PFSK-1 (cell line): ENCODE measurements at regions not wholly inside any gene's neighbourhood (a gene's known extent, or its start where the extent isn't known, plus 50 kb on each side); places are given as distances from the start of the nearest gene placed in this dataset.

Experiments
- FOXP2 ChIP-seq: optimal IDR thresholded peaks from 2 replicates; pipeline ENCODE3; 2011; ENCODE audit warnings: borderline replicate concordance, control low read depth, inconsistent platforms; ENCODE audit not compliant: insufficient read depth; ENCODE audit errors: extremely low read length, extremely low read depth
- POLR2AphosphoS5 ChIP-seq: IDR thresholded peaks from 2 replicates; pipeline ENCODE4 v1.6.1; 2012; ENCODE audit warnings: low read depth, mild to moderate bottlenecking, control low read depth, low read length, moderate library complexity
- SIN3A ChIP-seq: IDR thresholded peaks from 2 replicates; pipeline ENCODE4 v1.6.1; 2012; ENCODE audit warnings: mild to moderate bottlenecking, low read length, moderate library complexity, borderline replicate concordance; ENCODE audit not compliant: insufficient read depth
- TAF1 ChIP-seq: IDR thresholded peaks from 2 replicates; pipeline ENCODE4 v1.6.1; 2012; ENCODE audit warnings: low read length, control low read depth, borderline replicate concordance; ENCODE audit not compliant: insufficient read depth
- TF ChIP-seq, protein P1 (sequence below), 2 experiments: IDR thresholded peaks; 2 replicates each; pipeline versions ENCODE4 v1.6.1 to v1.8.0; 2011 to 2012; ENCODE audit warnings: low read depth in 2 of 2, low read length in 2 of 2, control low read depth in 1 of 2, inconsistent platforms in 1 of 2, mild to moderate bottlenecking in 1 of 2, moderate library complexity in 1 of 2; ENCODE audit not compliant: insufficient read depth in 1 of 2

DNA sequence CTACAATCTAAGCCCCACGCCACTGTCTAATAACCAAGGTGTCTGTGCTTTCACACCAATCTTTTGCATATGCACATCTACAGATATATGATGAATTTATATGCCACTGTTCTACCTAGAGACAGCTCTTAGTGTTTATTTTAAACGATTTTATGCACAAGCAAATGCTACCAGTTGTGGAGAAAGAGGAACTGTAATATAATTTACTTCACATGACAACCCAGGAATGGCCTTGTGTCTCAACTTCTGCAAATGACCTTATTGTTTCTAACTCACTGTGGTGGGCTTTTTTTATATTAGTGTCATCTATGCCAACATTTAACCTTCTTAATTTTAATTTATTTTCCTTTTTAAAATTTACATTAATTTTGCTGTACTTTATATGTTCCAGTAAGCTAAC is 531.1 kb upstream of the TLE4 start:
- TF ChIP-seq SIN3A = no peak
- no peak for TF ChIP-seq POLR2AphosphoS5
- TF ChIP-seq, protein P1, sequence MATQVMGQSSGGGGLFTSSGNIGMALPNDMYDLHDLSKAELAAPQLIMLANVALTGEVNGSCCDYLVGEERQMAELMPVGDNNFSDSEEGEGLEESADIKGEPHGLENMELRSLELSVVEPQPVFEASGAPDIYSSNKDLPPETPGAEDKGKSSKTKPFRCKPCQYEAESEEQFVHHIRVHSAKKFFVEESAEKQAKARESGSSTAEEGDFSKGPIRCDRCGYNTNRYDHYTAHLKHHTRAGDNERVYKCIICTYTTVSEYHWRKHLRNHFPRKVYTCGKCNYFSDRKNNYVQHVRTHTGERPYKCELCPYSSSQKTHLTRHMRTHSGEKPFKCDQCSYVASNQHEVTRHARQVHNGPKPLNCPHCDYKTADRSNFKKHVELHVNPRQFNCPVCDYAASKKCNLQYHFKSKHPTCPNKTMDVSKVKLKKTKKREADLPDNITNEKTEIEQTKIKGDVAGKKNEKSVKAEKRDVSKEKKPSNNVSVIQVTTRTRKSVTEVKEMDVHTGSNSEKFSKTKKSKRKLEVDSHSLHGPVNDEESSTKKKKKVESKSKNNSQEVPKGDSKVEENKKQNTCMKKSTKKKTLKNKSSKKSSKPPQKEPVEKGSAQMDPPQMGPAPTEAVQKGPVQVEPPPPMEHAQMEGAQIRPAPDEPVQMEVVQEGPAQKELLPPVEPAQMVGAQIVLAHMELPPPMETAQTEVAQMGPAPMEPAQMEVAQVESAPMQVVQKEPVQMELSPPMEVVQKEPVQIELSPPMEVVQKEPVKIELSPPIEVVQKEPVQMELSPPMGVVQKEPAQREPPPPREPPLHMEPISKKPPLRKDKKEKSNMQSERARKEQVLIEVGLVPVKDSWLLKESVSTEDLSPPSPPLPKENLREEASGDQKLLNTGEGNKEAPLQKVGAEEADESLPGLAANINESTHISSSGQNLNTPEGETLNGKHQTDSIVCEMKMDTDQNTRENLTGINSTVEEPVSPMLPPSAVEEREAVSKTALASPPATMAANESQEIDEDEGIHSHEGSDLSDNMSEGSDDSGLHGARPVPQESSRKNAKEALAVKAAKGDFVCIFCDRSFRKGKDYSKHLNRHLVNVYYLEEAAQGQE (IDR thresholded peaks at IDR 0.05; ENCODE audit: insufficient read depth in 1 of 2, low read depth in 2 of 2, low read length in 2 of 2) = no peak
- TF ChIP-seq FOXP2 = no peak
- no peak for TF ChIP-seq TAF1

- TF ChIP-seq, protein P1 (IDR thresholded peaks at IDR 0.05; ENCODE audit: insufficient read depth in 1 of 2, low read depth in 2 of 2, low read length in 2 of 2) = no peak
- TF ChIP-seq SIN3A (no peak), TAF1 (no peak), POLR2AphosphoS5 (no peak), FOXP2 (no peak)
Measured at GRCh38 chr9:79041266-79041665, 530.5 kb upstream of the TLE4 start.

- TF ChIP-seq, protein P1 (IDR thresholded peaks at IDR 0.05; ENCODE audit: insufficient read depth in 1 of 2, low read depth in 2 of 2, low read length in 2 of 2) = no peak
- TF ChIP-seq POLR2AphosphoS5 (no peak), FOXP2 (no peak), SIN3A (no peak), TAF1 (no peak)
Measured at GRCh38 chr9:79043916-79044315, 527.8 kb upstream of the TLE4 start.

GRCh38 chr9:79046401-79046800 is 525.4 kb upstream of the TLE4 start:
- TF ChIP-seq FOXP2 (no peak), SIN3A (no peak), TAF1 (no peak), POLR2AphosphoS5 (no peak)
- TF ChIP-seq, protein P1 (IDR thresholded peaks at IDR 0.05; ENCODE audit: insufficient read depth in 1 of 2, low read depth in 2 of 2, low read length in 2 of 2) = no peak

DNA sequence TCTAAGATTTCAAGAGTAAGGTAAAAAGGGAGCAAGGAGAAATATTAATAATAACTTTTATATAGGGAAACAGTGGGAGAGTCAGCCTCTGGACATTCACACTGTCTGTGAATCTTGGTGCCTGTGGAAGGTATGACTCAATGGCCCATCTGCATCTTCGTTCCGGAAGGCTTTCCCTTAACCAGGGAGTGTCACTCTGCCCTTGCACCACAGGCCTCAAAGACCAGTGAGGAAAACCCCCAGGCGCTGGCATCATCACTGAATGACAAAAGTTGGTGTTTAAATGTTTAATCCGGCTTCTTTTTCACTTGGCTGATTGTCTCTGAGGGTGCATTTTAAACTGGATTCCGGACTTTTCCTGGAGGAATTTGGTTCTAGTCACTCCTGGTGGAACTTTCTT is 522.4 kb upstream of the TLE4 start:
- TF ChIP-seq, protein P1 (IDR thresholded peaks at IDR 0.05; ENCODE audit: insufficient read depth in 1 of 2, low read depth in 2 of 2, low read length in 2 of 2) = no peak
- no peak for TF ChIP-seq POLR2AphosphoS5
- TF ChIP-seq SIN3A = no peak
